GM23338 (cell line): ENCODE measurements at regions not wholly inside any gene's neighbourhood (a gene's known extent, or its start where the extent isn't known, plus 50 kb on each side); places are given as distances from the start of the nearest gene placed in this dataset.

Experiments used
- ATAC-seq: fragments of 200-7000 bp; cut with Tn5 transposase; 3 replicates; pipeline ENCODE4 v1.9.1; 2020
- DNase-seq: peaks from one replicate; pipeline ENCODE4 v3.0.0-alpha.2; 2015; ENCODE audit warnings: low spot score
- H2AFZ ChIP-seq: fragments of 200-600 bp; sonication (generic); 2 replicates; pipeline ENCODE4 v1.8.0; 2016; ENCODE audit warnings: antibody characterized with exemption, mild to moderate bottlenecking, moderate library complexity
- H3F3A ChIP-seq: fragments of 200-600 bp; sonication (generic); replicated peaks from 2 replicates; pipeline ENCODE4 v1.8.0; 2017; ENCODE audit warnings: antibody characterized with exemption, mixed run types, low read depth
- H3K27ac ChIP-seq: fragments of 200-600 bp; sonication (generic); 2 replicates; pipeline ENCODE4 v1.6.1; 2016; ENCODE audit warnings: low read depth
- H3K27me3 ChIP-seq: fragments of 200-600 bp; sonication (generic); 2 replicates; pipeline ENCODE4 v1.8.0; 2016; ENCODE audit warnings: mild to moderate bottlenecking, mixed run types, moderate library complexity; ENCODE audit not compliant: insufficient read depth
- H3K36me3 ChIP-seq: fragments of 200-600 bp; sonication (generic); 2 replicates; pipeline ENCODE4 v1.8.0; 2016; ENCODE audit warnings: mild to moderate bottlenecking; ENCODE audit not compliant: insufficient read depth
- H3K4me1 ChIP-seq: fragments of 200-600 bp; sonication (generic); 2 replicates; pipeline ENCODE4 v1.8.0; 2016; ENCODE audit warnings: mild to moderate bottlenecking, moderate library complexity; ENCODE audit not compliant: insufficient read depth
- H3K4me2 ChIP-seq: fragments of 200-600 bp; sonication (generic); 2 replicates; pipeline ENCODE4 v1.7.1; 2017; ENCODE audit warnings: mixed run types
- H3K4me3 ChIP-seq: fragments of 200-600 bp; sonication (generic); 2 replicates; pipeline ENCODE4 v1.6.1; 2016; ENCODE audit warnings: mixed run types
- H3K79me2 ChIP-seq: fragments of 200-600 bp; sonication (generic); replicated peaks from 2 replicates; pipeline ENCODE4 v1.8.0; 2017; ENCODE audit warnings: mild to moderate bottlenecking; ENCODE audit not compliant: insufficient read depth
- H3K9me2 ChIP-seq: fragments of 200-600 bp; sonication (generic); 2 replicates; pipeline ENCODE4 v1.8.0; 2017; ENCODE audit not compliant: insufficient read depth
- H4K20me1 ChIP-seq: fragments of 200-600 bp; sonication (generic); replicated peaks from 2 replicates; pipeline ENCODE4 v1.8.0; 2017; ENCODE audit warnings: mild to moderate bottlenecking; ENCODE audit not compliant: insufficient read depth
- H3K27ac Mint-ChIP-seq: 2 replicates; pipeline ENCODE4 v1.8.0; 2020; ENCODE audit warnings: inconsistent platforms, mild to moderate bottlenecking, moderate library complexity, mixed read lengths
- H3K27me3 Mint-ChIP-seq: 3 replicates; pipeline ENCODE4 v1.8.0; 2022; ENCODE audit warnings: low read depth, mild to moderate bottlenecking, moderate library complexity, mixed read lengths, inconsistent platforms; ENCODE audit not compliant: insufficient read depth, poor library complexity
- H3K36me3 Mint-ChIP-seq: 3 replicates; pipeline ENCODE4 v1.8.0; 2021; ENCODE audit warnings: low read depth, mild to moderate bottlenecking, inconsistent platforms, moderate library complexity, mixed read lengths
- H3K4me1 Mint-ChIP-seq: 3 replicates; pipeline ENCODE4 v1.8.0; 2020; ENCODE audit warnings: mild to moderate bottlenecking, inconsistent platforms, mixed read lengths
- H3K4me3 Mint-ChIP-seq: 3 replicates; pipeline ENCODE4 v1.8.0; 2021; ENCODE audit warnings: moderate library complexity, mild to moderate bottlenecking, inconsistent platforms, mixed read lengths
- H3K9me3 Mint-ChIP-seq: 3 replicates; pipeline ENCODE4 v1.8.0; 2020; ENCODE audit warnings: moderate library complexity, mild to moderate bottlenecking, inconsistent platforms, mixed read lengths
- EZH2 ChIP-seq: fragments of 200-600 bp; sonication (generic); IDR thresholded peaks from one replicate; pipeline ENCODE4 v1.8.0; 2017; ENCODE audit warnings: antibody characterized with exemption, mild to moderate bottlenecking, low read depth; ENCODE audit not compliant: unreplicated experiment
- JUNB ChIP-seq: IDR thresholded peaks from one replicate; pipeline ENCODE4 v1.6.1; 2016; ENCODE audit warnings: antibody characterized with exemption; ENCODE audit not compliant: unreplicated experiment
- NANOG ChIP-seq: IDR thresholded peaks from 2 replicates; pipeline ENCODE4 v1.6.1; 2016; ENCODE audit warnings: antibody characterized with exemption, borderline replicate concordance
- POLR2AphosphoS5 ChIP-seq: IDR thresholded peaks from 2 replicates; pipeline ENCODE4 v1.6.1; 2016; ENCODE audit warnings: antibody characterized with exemption, low read depth
- ZNF331 ChIP-seq: fragments of 250-450 bp; sonication (Bioruptor Pico); IDR thresholded peaks from 2 replicates; pipeline ENCODE4 v1.5.0; 2020; ENCODE audit warnings: low read depth, mild to moderate bottlenecking, moderate library complexity
- TF ChIP-seq, protein P1 (sequence below): IDR thresholded peaks from one replicate; pipeline ENCODE4 v1.6.1; 2018; ENCODE audit warnings: antibody characterized with exemption; ENCODE audit not compliant: unreplicated experiment
- TF ChIP-seq, protein P2 (sequence below): IDR thresholded peaks from 2 replicates; pipeline ENCODE4 v1.6.1; 2016; ENCODE audit warnings: antibody characterized with exemption

DNA sequence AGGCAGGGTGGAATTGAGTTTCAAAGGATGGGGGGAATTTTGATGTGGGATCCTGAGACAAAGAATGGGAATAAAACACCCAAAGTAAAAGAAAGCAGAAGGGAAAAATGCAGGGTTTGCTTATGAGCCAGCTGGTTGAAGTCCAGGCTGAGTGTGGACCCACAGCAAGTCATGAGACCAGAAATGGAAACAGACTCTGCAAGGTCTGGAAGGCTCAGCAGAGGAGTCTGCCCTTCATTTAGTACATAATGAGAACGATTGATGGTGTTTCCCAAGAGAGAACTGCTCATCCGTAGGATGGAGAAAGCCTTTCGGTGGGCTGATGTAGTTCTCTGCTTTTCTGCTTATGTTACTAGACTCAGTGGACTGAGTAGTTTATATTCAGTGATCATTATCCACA lies 259.1 kb downstream of the C4orf33 start (continued):
- TF ChIP-seq, protein P1, sequence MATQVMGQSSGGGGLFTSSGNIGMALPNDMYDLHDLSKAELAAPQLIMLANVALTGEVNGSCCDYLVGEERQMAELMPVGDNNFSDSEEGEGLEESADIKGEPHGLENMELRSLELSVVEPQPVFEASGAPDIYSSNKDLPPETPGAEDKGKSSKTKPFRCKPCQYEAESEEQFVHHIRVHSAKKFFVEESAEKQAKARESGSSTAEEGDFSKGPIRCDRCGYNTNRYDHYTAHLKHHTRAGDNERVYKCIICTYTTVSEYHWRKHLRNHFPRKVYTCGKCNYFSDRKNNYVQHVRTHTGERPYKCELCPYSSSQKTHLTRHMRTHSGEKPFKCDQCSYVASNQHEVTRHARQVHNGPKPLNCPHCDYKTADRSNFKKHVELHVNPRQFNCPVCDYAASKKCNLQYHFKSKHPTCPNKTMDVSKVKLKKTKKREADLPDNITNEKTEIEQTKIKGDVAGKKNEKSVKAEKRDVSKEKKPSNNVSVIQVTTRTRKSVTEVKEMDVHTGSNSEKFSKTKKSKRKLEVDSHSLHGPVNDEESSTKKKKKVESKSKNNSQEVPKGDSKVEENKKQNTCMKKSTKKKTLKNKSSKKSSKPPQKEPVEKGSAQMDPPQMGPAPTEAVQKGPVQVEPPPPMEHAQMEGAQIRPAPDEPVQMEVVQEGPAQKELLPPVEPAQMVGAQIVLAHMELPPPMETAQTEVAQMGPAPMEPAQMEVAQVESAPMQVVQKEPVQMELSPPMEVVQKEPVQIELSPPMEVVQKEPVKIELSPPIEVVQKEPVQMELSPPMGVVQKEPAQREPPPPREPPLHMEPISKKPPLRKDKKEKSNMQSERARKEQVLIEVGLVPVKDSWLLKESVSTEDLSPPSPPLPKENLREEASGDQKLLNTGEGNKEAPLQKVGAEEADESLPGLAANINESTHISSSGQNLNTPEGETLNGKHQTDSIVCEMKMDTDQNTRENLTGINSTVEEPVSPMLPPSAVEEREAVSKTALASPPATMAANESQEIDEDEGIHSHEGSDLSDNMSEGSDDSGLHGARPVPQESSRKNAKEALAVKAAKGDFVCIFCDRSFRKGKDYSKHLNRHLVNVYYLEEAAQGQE, result no peak
- no peak for TF ChIP-seq JUNB
- no peak for TF ChIP-seq POLR2AphosphoS5
- TF ChIP-seq ZNF331, result no peak
- no peak for TF ChIP-seq NANOG
- TF ChIP-seq EZH2, result no peak
- TF ChIP-seq, protein P2, sequence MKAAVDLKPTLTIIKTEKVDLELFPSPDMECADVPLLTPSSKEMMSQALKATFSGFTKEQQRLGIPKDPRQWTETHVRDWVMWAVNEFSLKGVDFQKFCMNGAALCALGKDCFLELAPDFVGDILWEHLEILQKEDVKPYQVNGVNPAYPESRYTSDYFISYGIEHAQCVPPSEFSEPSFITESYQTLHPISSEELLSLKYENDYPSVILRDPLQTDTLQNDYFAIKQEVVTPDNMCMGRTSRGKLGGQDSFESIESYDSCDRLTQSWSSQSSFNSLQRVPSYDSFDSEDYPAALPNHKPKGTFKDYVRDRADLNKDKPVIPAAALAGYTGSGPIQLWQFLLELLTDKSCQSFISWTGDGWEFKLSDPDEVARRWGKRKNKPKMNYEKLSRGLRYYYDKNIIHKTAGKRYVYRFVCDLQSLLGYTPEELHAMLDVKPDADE, result no peak

DNA sequence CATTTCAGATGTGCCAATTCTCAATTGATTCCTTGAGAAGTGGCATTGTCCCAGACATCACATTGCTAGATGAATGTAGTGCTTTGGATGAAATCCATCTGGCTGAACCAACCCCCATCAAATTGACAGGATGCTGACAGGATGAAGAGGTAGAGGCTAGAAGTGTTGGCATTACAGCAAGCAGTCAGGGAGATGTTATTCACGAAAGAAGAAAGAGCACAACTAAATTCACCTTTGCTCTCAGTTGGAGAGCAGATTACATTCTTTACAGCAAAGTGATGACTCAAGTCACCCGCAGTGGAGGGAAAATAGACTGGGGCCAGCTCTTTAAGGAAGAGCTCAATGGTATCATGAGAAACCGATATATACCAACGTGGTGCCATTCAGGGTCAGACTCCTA lies 259.6 kb downstream of the C4orf33 start:
- Histone ChIP-seq H3K4me1 (no peaks in the 10 kb centered on the region; the same call in 1 of the 2 replicates), H3K4me2 (no peak overlapping the region), H3K27ac (no peak overlapping the region), H3K9me2 (no peaks in the 10 kb centered on the region), H3K79me2 (no peaks in the 10 kb centered on the region), H2AFZ (no peak overlapping the region), H3K27me3 (no peaks in the 10 kb centered on the region), H3F3A (no peaks in the 10 kb centered on the region), H3K4me3 (no peak overlapping the region), H4K20me1 (no peaks in the 10 kb centered on the region), H3K36me3 (no peaks in the 10 kb centered on the region)
- DNase-seq (no peak), ATAC-seq (no peak)
- Mint-ChIP-seq H3K27ac (no peak overlapping the region), H3K4me3 (no peak overlapping the region), H3K4me1 (peaks cover 5% of the 10 kb centered on the region; the same call in 2 of the 3 replicates), H3K9me3 (no peaks in the 10 kb centered on the region), H3K27me3 (no peaks in the 10 kb centered on the region), H3K36me3 (no peaks in the 10 kb centered on the region)
- no peak for TF ChIP-seq POLR2AphosphoS5
- TF ChIP-seq, protein P1, result no peak
- TF ChIP-seq ZNF331, result no peak
